ENCODE measurements at regions not wholly inside any gene's neighbourhood (a gene's known extent, or its start where the extent isn't known, plus 50 kb on each side); places are given as distances from the start of the nearest gene placed in this dataset.

DNA sequence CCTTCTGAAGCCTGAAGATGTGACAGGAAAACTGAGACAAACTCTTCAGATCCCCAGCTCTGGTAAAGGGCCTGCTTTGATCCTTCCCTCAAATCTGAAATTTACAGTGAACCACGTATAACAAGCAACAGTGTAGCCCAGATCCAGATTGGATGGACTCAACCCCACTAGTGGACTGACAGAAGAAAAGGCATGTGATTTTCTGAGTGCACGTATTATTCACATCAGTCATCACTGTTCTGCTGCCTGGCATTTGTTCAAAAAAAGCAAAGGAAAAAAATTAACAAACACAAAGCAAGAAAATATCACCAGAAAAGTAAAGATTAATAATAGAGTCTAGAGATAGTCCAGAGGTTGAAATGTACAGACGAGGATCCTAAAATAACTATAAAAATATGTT lies 87.6 kb downstream of the CYRIA start:
- TF ChIP-seq POLR2A (IDR thresholded peaks at IDR 0.05; ENCODE audit: extremely low read depth, insufficient read length) = no peak
- TF ChIP-seq, protein P1, sequence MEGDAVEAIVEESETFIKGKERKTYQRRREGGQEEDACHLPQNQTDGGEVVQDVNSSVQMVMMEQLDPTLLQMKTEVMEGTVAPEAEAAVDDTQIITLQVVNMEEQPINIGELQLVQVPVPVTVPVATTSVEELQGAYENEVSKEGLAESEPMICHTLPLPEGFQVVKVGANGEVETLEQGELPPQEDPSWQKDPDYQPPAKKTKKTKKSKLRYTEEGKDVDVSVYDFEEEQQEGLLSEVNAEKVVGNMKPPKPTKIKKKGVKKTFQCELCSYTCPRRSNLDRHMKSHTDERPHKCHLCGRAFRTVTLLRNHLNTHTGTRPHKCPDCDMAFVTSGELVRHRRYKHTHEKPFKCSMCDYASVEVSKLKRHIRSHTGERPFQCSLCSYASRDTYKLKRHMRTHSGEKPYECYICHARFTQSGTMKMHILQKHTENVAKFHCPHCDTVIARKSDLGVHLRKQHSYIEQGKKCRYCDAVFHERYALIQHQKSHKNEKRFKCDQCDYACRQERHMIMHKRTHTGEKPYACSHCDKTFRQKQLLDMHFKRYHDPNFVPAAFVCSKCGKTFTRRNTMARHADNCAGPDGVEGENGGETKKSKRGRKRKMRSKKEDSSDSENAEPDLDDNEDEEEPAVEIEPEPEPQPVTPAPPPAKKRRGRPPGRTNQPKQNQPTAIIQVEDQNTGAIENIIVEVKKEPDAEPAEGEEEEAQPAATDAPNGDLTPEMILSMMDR (IDR thresholded peaks at IDR 0.05; ENCODE audit: low read depth, low read length) = no peak
- TF ChIP-seq, protein P2, sequence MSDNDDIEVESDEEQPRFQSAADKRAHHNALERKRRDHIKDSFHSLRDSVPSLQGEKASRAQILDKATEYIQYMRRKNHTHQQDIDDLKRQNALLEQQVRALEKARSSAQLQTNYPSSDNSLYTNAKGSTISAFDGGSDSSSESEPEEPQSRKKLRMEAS (IDR thresholded peaks at IDR 0.05; ENCODE audit: low read depth, low read length) = no peak

Measured in NB4 (cell line).